T follicular helper cell (primary cell): ENCODE measurements at regions not wholly inside any gene's neighbourhood (a gene's known extent, or its start where the extent isn't known, plus 50 kb on each side); places are given as distances from the start of the nearest gene placed in this dataset.
"Not testable (repeated sequence)": the region's sequence is repeated elsewhere in the genome, so short reads cannot be mapped to it uniquely, and the experiment has no call there.

Source experiments
- DNase-seq: peaks from one replicate; pipeline ENCODE4 v3.0.0-alpha.2; 2020; ENCODE audit warnings: low read depth

DNA sequence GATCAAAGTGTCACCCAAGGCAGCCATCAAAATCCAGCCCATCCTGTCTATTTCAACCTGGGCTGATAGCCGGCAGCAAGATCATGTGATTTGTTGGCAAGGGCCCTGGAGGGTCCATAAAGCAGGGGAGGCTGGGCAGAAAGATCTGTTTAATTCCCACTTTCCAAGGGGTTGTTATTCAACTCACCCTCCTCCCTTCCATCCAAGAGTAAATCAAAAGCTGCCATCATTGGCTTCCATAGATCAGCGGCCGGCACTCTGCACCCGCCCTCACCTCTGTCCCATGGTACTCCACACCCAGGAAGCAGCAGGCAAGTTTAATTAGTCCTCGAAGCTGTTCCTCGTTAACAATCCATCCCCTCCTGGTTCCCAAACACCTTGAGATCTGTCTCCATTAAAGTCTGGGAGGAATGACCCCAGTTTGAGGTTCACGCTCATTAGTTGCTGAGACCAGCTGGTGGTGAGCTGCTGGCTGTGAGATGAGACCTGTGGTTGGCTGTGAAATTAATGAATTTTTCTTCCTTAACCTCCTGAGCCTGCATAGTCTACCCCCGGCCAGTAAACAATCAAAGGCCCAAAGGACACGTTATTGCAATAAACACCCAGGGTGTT lies 120.6 kb upstream of the CHST15 start:
- DNase-seq = no peak

DNA sequence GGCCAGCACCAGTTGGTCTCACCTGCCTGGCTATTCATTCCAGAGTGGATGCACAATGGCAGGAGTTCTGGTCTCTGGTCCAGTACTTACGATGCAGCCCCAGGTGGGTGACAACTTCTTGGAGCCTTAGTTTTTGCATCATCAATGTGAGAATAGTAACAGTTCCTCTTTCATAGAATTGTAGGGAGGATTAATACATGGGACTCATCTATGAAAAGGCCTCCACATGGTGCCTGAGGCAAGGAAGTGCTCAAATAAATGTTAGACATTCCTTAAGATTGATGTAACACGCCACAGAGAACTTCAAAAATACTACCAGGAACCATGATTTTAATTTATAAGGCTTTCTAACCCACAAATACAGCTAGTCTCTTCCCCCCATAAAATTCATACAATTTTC lies 120.1 kb upstream of the CHST15 start:
- no peak for DNase-seq

DNA sequence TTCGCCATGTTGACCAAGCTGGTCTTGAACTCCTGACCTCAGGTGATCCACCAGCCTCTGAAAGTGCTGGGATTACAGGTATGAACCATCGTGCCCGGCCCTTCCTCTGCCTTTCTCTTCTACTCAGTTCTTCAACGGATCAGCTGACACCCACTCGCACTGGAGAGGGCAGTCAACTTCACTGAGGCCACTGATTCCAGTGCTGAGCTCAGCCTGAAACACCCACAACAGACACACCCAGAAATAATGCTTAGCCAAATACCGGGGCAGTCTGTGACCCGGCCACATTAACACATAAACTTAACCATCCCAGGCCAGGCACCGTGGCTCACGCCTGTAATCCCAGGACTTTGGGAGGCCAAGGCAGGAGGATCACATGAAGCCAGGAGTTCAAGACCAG lies 119.3 kb upstream of the CHST15 start:
- no peak for DNase-seq

GRCh38 chr10:124211921-124212320 lies 118.5 kb upstream of the CHST15 start:
- no peak for DNase-seq

DNA sequence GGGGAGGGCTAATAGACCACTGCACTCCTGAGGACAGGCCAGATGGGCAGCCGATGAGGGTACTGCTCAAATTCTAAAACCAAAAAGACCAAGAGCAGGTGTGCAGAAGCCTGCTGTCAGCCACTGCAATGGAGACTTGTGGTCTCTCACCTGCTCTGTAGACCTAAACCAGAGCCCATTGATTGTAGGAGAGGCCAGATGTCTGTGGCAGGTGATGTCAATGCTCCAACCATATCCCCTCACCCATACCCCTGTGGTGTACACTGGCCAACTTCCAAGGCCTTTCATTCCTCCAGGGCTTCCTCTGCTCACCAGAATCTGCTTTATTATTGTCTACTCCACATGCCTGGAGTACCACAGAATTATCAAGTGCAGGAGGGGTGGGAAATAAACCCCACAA lies 116.9 kb upstream of the CHST15 start:
- no peak for DNase-seq

DNA sequence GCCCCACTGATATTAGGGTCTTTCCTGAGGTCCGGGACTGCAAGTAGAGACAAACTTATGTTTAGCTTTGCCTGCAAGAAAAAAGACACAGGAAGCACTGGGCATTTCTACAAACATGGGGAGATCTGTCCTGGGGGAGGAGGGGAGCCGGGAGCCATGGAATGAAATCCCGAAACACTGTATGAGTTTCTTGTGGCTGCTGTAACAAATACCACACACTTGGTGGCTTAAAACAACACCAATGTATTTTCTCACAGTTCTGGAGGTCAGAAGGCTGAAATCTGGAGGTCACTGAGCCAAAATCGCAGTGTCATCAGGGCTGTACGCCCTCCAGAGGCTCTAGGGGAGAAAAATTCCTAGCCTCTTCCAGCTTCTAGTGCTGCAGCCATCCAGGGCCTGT lies 114.0 kb upstream of the CHST15 start:
- DNase-seq = no peak

- DNase-seq = no peak
These were observed 113.2 kb upstream of the CHST15 start for GRCh38 chr10:124206616-124207015.

DNA sequence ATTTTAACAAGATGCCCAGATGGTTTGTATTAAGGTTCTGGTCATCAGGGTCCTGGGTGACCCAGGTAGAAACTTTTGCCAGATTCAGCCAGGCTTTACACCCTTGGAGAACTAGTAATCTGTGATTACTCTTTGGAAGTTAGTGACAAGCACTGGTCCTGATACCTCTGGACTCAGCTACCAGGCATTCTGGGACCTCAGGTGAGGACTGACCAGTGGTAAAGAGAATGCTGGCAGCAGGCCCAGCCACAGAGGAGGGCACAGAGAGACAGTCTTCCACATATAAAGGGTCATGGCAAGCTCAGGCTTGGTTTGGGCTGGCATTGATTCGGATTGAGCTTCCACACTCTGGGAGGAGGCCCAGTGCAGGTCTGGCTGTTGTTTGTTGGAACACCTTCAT lies 112.0 kb upstream of the CHST15 start:
- no peak for DNase-seq

DNA sequence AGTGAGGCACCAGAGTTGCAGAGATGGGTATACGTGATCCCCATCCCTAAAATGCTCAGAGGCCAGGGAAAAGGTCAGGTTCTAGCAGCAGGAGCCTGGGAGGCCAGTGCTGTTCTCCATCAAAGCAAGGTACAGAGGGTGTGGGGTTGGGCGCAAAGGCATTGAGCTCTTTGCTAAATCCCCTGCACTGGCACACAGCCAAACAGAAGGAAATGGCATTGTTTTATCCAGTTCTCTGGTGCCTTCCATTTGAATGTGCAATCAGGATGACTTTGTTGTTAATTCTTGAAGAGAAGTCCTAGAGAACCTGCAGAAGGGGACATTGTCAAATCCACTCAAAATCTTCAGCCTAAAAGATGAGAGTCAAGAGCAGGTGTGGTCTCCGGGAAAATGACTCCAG lies 111.3 kb upstream of the CHST15 start:
- DNase-seq = no peak

- no peak for DNase-seq
These were observed 106.6 kb upstream of the CHST15 start for GRCh38 chr10:124200011-124200410.

DNA sequence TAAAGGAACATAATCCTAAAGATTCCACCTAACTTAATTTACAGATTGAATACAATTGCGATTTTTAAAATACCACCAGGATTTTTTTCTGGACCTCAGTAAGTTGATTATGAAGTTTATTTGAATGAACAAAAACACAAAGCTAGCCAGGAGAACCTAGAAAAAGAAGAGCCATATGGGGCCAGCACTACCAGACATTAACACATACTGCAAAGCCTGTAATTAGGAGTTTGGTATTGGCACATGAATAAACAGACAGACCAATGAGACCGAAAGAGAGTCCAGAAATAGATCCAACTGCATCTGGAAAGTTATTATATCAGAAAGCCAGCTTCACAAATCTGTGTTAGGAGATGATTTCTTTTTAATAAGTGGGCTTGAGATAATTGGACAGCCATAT lies 105.5 kb upstream of the CHST15 start:
- DNase-seq = no peak

GRCh38 chr10:124198125-124198501 lies 104.7 kb upstream of the CHST15 start:
- DNase-seq = no peak

DNA sequence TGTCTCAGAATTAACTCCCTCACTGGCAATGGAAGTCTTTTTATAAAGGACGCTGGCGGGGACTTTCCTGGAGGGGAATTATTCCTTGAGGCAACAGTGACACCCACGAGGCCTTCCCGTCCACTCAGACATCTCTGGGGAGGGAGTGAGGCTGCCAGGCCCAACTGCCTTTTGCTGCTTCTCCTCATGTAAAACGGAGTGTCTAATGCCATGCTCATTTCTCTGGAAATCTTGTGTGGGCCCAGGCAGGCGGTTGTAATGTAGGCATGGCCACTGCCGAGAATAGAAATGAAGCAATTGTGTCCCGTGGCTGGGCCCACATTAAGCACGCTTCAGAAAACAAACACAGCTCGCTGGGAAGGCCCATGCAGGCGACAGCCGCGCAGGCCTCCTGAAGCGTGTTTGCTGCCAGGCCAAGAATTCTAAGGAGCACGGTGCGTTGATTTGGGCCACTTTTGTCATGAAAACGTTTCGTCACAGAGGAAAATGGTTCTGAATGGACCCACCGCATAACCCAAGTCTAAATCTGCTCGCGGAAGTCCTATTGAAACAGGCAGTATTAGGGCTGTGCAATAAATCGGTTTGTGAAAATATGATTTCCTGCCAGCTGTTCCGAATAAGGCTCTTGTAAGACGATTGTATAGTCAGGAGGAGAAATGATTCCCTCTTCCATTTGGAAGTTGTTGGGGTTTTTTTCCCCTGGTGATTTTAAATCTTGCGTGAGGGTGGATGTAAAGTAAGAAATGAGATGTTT lies 104.2 kb upstream of the CHST15 start:
- no peak for DNase-seq

DNA sequence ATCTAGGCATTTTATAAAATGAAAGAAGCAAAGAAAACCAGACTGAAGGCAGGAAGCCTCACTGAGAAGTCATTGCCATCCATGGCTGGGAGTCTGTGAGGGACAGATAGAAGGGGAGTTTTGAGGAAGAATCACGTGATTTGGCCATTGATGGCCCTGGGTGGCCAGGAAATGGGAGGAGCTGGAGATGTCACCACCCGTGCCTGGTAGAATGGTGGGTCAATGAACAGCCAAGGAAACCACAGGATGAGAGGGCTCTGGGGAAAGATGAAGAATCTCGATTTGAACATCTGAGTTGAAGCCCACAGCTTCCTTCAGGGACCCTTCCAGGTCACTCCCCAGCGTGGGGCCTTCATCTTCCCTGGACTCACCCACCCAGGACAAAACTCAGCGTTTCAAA lies 103.3 kb upstream of the CHST15 start:
- DNase-seq = no peak

DNA sequence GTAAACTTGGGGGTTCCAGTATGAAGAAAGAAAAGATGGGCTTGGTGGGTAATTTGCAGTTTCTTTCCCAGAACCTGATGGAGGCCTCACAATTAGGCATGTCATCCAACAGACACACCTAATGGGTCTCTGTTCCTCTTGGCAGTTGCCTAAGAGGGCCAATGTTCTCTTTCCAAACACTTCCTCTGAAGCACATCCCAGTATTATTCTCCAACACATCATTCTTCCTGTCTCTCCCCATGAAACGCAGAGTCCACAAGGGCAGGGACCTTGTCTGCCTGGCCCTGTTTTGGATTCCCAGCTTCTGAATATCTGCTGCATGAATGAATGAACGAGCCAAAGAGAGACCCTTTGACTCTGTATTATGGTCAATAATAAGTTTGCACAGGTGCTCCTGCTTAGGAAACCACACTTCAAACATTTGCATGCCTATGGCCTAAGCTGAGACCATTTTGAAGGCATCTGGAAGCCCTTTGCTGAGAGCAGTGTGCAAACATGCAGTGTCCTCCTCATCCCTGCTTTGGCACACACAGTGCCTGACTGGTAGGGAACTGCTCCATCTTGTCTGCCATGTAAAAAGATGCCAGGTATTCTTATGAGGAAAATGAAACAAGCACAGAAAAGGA lies 100.9 kb upstream of the CHST15 start:
- DNase-seq = no peak

DNA sequence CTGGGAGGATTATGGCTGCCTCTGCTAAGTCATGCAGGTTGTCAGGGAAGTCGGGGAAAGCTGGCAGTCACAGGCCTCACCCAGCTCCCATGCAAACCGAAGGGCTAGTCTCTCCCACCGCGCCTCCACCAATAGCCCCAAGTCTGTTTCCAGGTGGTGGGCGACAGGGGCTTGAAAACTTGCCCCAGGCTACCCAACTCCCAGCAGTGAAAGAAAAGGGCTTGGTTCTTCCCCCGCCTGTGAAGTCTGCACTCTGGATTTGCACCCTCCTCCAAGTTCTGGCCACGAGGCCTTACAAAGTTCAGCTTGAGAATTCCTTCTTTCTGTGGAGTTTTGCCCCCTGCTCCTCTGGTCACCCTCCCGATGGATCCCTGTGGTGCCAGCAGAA lies 99.9 kb upstream of the CHST15 start:
- no peak for DNase-seq

- DNase-seq = not testable (repeated sequence)
These were observed 99.4 kb upstream of the CHST15 start for GRCh38 chr10:124192664-124193308.

- DNase-seq = not testable (repeated sequence)
These were observed 97.1 kb upstream of the CHST15 start for GRCh38 chr10:124190476-124190875.

GRCh38 chr10:124186956-124187355 lies 93.6 kb upstream of the CHST15 start:
- DNase-seq = no peak

DNA sequence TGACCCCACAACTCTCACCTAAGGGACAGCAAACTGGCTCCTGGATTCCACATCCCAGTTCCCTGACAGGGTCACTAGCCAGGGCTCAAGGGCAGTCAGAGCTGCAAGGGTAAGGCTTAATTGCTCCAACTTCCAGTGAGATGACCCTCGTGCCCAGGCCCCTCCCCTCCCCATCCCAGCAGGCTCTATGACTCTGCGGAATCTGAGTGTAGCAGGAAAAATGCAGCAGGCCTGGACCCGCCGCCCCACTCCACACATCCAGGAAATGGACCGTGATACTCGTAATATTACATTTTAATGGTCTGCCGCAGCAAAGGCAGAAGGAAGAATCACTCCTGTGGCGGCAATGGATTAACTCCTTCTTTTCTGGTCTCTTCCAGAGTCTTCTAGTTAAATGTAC lies 91.7 kb upstream of the CHST15 start:
- no peak for DNase-seq

- DNase-seq = no peak
These were observed 90.9 kb upstream of the CHST15 start for GRCh38 chr10:124184208-124184830.

DNA sequence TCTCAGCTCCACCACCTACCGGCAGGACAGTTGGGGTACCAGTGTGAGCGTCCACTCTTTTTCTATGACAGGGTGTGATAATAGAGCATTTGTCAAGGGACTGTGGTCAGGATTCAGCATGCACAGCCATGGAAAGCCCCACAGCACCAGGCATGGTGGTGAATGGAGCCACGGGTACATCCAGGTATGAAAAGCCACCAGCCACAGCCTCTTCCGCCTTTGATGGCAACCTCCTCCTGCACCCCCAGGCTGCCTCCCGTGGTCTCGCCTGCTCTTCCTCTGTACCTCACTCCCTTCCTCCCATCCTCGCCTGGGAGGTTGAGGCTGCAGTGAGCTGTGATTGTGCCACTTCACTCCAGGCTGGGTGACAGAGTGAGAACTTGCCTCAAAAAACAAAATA lies 90.2 kb upstream of the CHST15 start:
- no peak for DNase-seq
